SJSA1 (cell line): ENCODE measurements at regions not wholly inside any gene's neighbourhood (a gene's known extent, or its start where the extent isn't known, plus 50 kb on each side); places are given as distances from the start of the nearest gene placed in this dataset.

ENCODE experiments used
- DNase-seq, 2 experiments: peaks; one replicate each; pipeline ENCODE4 v3.0.0-alpha.2; 2015 to 2020; ENCODE audit warnings: low spot score in 2 of 2, low read depth in 1 of 2
- H3K27ac ChIP-seq: fragments of 250-450 bp; sonication (Bioruptor Pico); 2 replicates; pipeline ENCODE4 v1.5.1; 2020; ENCODE audit warnings: mild to moderate bottlenecking, moderate library complexity
- H3K27me3 ChIP-seq: fragments of 250-450 bp; sonication (Bioruptor Pico); replicated peaks from 2 replicates; pipeline ENCODE4 v1.5.1; 2020; ENCODE audit warnings: mild to moderate bottlenecking, moderate library complexity
- H3K36me3 ChIP-seq: fragments of 250-450 bp; sonication (Bioruptor Pico); 2 replicates; pipeline ENCODE4 v1.5.1; 2020; ENCODE audit warnings: mild to moderate bottlenecking
- H3K4me1 ChIP-seq: fragments of 250-450 bp; sonication (Bioruptor Pico); replicated peaks from 2 replicates; pipeline ENCODE4 v1.6.1; 2021; ENCODE audit warnings: mild to moderate bottlenecking
- H3K4me3 ChIP-seq: fragments of 250-450 bp; sonication (Bioruptor Pico); 2 replicates; pipeline ENCODE4 v1.5.1; 2020; ENCODE audit warnings: mild to moderate bottlenecking
- H3K9me3 ChIP-seq: fragments of 250-450 bp; sonication (Bioruptor Pico); replicated peaks from 2 replicates; pipeline ENCODE4 v1.5.1; 2020; ENCODE audit warnings: mild to moderate bottlenecking

DNA sequence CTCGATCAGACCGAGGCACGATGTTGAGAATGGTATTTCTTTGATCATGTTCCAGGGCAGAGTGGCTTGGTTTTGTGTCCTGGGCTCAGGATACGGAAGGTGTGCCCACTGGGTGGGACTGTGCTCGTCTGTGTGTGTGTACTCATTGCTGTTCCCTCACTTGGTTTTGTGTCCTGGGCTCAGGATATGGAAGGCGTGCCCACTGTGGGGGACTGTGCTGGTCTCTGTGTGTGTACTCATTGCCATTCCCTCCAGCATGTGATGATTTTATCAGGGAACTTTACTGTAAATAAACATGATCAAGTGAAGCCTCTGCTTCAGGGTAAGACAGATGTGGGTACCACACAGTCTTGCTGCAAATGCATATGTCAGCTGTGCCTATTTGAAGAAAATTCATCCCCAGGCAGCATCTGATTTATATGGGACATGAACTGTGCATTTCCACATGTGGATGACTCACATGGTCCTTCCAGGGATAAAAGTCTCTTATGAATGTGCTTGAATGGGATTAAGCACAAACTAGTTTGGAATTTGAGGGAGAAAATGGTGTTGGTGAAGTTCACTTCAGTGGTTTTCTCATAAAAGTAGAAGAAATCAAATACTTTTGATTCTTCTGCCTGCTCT, 274.3 kb downstream of the QKI start:
- Histone ChIP-seq H3K27me3 (no peaks in the 10 kb centered on the region), H3K27ac (no peak overlapping the region), H3K4me3 (no peak overlapping the region), H3K36me3 (no peaks in the 10 kb centered on the region), H3K9me3 (no peaks in the 10 kb centered on the region; the same call in 1 of the 2 replicates), H3K4me1 (no peaks in the 10 kb centered on the region)
- no peak for DNase-seq

- Histone ChIP-seq H3K27me3 (no peaks in the 10 kb centered on the region), H3K36me3 (no peaks in the 10 kb centered on the region), H3K27ac (no peak overlapping the region), H3K4me3 (no peak overlapping the region), H3K4me1 (no peaks in the 10 kb centered on the region), H3K9me3 (no peaks in the 10 kb centered on the region; the same call in 1 of the 2 replicates)
- DNase-seq, result no peak
These were observed 272.6 kb downstream of the QKI start for GRCh38 chr6:163687075-163687474.

DNA sequence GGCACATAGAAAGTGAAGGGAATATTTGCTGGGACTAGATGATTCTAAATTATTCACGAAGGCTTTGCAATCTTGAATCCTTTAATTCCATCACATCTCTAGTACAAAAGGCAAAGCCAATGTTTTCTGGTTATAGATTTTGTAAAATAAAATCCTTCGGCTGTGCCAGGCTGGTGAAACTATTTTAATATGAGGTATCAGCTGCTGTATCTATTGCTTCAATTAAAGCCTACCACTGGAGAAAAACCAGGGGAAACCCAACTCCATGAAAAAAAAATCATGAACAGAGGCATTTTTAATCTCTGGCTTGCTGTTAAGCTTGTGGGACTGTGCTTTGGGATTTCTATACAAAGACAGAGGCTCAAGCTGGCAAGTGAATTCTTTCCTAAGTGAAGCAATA, 271.8 kb downstream of the QKI start:
- Histone ChIP-seq H3K4me3 (no peak overlapping the region), H3K36me3 (no peaks in the 10 kb centered on the region), H3K27me3 (no peaks in the 10 kb centered on the region), H3K27ac (no peak overlapping the region), H3K4me1 (no peaks in the 10 kb centered on the region), H3K9me3 (no peaks in the 10 kb centered on the region; the same call in 1 of the 2 replicates)
- DNase-seq, result no peak

DNA sequence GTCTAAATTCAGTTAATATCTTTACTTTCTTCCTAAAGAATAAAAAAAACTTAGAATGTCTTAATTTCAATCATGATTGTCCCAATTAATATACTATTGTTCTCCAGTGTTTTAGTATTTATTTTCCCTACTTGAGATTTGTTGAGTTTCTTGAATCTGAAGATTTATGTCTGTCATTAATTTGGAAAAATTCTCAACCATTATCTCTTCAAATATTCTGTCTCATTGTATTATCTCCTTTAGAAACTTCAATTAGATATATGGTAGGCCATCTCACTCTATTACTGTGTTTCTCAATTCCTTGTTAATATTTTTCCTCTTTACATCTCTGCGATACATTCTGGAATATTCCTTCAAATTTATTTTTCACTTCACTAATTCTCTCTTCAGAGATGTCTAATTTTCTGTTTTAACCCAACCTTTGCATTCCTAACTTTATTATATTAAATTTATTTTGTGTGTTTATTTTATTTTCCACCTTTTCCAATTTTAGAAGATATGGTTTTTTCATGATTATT, 268.6 kb downstream of the QKI start:
- Histone ChIP-seq H3K36me3 (no peaks in the 10 kb centered on the region), H3K27me3 (no peaks in the 10 kb centered on the region), H3K4me1 (no peaks in the 10 kb centered on the region), H3K27ac (no peak overlapping the region), H3K9me3 (no peaks in the 10 kb centered on the region), H3K4me3 (no peak overlapping the region)
- DNase-seq, result no peak

DNA sequence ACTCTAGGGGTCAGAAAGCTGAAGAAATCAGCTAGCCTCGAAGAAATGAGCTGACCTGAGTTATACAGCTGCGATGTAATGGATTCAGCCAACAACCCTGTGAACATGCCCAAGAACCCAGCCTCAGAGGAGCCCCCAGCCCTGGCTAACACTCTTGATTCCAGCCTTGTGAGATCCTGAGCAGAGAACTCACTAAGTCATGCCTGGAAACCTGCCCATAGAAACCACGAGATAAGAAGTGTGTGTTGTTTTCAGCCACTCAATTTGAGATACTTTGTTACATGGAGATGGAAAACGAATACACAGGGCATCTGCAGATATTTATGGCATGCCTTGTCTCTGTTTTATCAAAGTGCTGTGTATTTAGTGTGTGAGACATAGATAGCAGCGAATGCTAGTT, 265.2 kb downstream of the QKI start:
- Histone ChIP-seq H3K4me3 (no peak overlapping the region), H3K4me1 (no peaks in the 10 kb centered on the region), H3K27me3 (no peaks in the 10 kb centered on the region), H3K36me3 (no peaks in the 10 kb centered on the region), H3K9me3 (no peaks in the 10 kb centered on the region), H3K27ac (no peak overlapping the region)
- DNase-seq, result no peak

- no peak for DNase-seq
- H3K27me3 ChIP-seq, result no peaks in the 10 kb centered on the region
- no peak overlapping the region for H3K27ac ChIP-seq
- H3K36me3 ChIP-seq, result no peaks in the 10 kb centered on the region
- no peak overlapping the region for H3K4me3 ChIP-seq
- H3K9me3 ChIP-seq, result no peaks in the 10 kb centered on the region
- H3K4me1 ChIP-seq, result no peaks in the 10 kb centered on the region
These were observed 264.6 kb downstream of the QKI start for GRCh38 chr6:163679012-163679660.

DNA sequence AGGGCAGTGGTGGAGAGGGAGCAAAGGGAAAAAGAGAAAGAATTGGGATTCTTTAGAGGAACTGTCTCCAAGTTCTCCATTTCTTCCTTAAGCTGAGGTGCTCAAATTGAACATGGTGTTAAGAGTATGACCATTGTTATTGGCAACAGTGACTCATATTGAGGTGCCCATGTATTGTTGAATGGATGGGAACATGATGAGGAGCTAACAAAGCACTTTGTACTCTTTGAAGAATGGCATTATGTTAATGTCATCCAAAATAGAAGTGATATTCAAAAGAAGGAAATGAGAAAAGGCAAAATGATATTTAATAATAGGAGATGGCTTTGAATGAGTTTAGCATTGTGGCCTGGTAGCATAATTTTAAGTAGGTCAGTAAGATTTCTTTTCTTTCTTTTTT, 261.1 kb downstream of the QKI start:
- Histone ChIP-seq H3K36me3 (no peaks in the 10 kb centered on the region), H3K27me3 (no peaks in the 10 kb centered on the region), H3K4me1 (no peaks in the 10 kb centered on the region), H3K27ac (no peak overlapping the region), H3K4me3 (no peak overlapping the region), H3K9me3 (no peaks in the 10 kb centered on the region)
- no peak for DNase-seq

DNA sequence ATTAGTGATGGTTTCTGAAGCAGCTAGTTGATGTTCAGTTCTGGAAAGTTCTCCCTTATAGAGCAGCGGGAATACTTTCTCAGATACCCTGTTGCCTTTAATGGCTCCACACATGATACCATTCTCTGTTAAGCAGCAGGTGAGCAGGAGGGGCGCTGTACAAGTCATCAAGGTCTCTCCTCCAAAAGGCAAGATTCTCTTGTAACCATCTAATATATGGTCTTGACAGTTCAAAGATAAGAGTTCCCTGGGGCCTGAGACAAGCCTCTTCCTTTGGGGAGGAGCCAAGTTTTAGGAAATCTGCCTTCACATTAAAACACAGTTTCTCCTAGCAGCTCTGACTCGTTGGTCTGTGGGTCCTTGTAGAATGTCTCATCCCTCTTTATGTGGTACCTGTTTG, 258.2 kb downstream of the QKI start:
- no peaks in the 10 kb centered on the region for H3K4me1 ChIP-seq
- no peaks in the 10 kb centered on the region for H3K9me3 ChIP-seq
- H3K27ac ChIP-seq, result no peak overlapping the region
- no peak overlapping the region for H3K4me3 ChIP-seq
- H3K27me3 ChIP-seq, result no peaks in the 10 kb centered on the region
- no peak for DNase-seq
- H3K36me3 ChIP-seq, result no peaks in the 10 kb centered on the region

DNA sequence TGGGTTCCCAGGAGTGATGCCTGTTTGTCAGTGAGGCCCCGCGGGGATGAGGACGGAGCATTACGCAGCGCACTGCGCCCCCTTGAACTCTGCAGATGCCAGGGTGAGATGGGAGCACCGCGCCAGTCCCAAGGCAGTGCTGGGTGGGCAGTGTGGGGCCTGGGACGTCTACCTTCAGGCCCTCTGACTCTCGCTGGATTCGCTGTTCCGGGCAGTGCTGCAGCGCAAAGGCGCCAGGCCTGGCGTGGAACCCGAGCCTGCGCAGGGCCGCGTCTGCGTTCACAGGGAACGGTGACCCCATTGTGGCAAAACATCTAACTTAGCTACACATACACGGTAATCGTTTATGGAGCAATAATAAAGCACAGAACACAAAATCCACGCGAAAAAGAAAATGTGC, 257.3 kb downstream of the QKI start:
- no peaks in the 10 kb centered on the region for H3K27me3 ChIP-seq
- no peaks in the 10 kb centered on the region for H3K36me3 ChIP-seq
- no peak overlapping the region for H3K4me3 ChIP-seq

GRCh38 chr6:163671355-163671754, 256.8 kb downstream of the QKI start:
- Histone ChIP-seq H3K27ac (no peak overlapping the region), H3K4me3 (no peak overlapping the region), H3K36me3 (no peaks in the 10 kb centered on the region), H3K4me1 (no peaks in the 10 kb centered on the region), H3K27me3 (no peaks in the 10 kb centered on the region), H3K9me3 (no peaks in the 10 kb centered on the region)
- DNase-seq, result no peak

More for the DNA sequence above, 257.3 kb downstream of the QKI start:
- no peak for DNase-seq
- Histone ChIP-seq H3K4me1 (no peaks in the 10 kb centered on the region), H3K27ac (no peak overlapping the region), H3K9me3 (no peaks in the 10 kb centered on the region)

- no peaks in the 10 kb centered on the region for H3K4me1 ChIP-seq
- H3K4me3 ChIP-seq, result no peak overlapping the region
- no peaks in the 10 kb centered on the region for H3K9me3 ChIP-seq
- no peak for DNase-seq
- no peaks in the 10 kb centered on the region for H3K27me3 ChIP-seq
- no peaks in the 10 kb centered on the region for H3K36me3 ChIP-seq
- no peak overlapping the region for H3K27ac ChIP-seq
These were observed 255.8 kb downstream of the QKI start for GRCh38 chr6:163670336-163670735.

- Histone ChIP-seq H3K36me3 (no peaks in the 10 kb centered on the region), H3K27ac (no peak overlapping the region), H3K9me3 (no peaks in the 10 kb centered on the region), H3K4me3 (no peak overlapping the region), H3K4me1 (no peaks in the 10 kb centered on the region), H3K27me3 (no peaks in the 10 kb centered on the region)
- no peak for DNase-seq
These were observed 253.5 kb downstream of the QKI start for GRCh38 chr6:163668061-163668426.

DNA sequence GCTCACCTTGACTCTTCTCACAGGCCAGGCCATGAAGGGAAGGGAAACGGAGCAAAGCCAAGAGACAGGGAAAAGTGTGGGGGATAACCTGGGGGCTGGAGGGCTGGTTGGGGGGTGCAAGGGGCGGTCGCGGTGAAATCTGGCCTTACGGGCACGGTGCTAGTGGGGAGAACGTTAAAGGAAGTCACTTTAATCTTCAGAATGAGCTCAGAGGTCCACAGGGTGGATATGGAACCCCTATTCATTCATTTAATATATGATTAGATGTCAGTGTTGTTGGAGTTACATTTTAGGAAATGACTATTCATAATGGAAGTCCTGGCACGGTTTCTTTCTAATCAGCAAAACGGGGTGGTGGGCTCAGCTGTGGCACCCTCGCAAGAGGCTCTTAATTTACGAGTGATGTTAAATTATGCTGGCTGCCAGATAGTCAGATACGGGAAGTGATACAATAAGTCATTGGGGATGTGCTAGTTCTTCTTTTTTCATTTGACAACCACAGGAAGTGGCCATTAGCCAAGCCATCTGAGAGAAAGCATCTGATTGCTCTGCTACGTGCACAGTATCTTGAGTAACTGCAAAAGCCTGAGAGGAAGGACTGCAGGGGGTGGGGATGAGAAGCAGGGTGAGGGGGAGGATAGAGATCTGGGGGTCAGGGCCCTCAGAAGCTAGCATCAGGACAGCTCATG, 253.0 kb downstream of the QKI start:
- H3K4me3 ChIP-seq, result no peak overlapping the region
- H3K9me3 ChIP-seq, result no peaks in the 10 kb centered on the region
- no peak for DNase-seq
- H3K27me3 ChIP-seq, result no peaks in the 10 kb centered on the region
- H3K27ac ChIP-seq, result no peak overlapping the region
- no peaks in the 10 kb centered on the region for H3K36me3 ChIP-seq
- no peaks in the 10 kb centered on the region for H3K4me1 ChIP-seq

- H3K9me3 ChIP-seq, result no peaks in the 10 kb centered on the region
- no peaks in the 10 kb centered on the region for H3K4me1 ChIP-seq
- no peak overlapping the region for H3K27ac ChIP-seq
- H3K4me3 ChIP-seq, result no peak overlapping the region
- DNase-seq, result no peak
- no peaks in the 10 kb centered on the region for H3K27me3 ChIP-seq
- H3K36me3 ChIP-seq, result no peaks in the 10 kb centered on the region
These were observed 250.9 kb downstream of the QKI start for GRCh38 chr6:163665464-163665863.
